HEK293 (cell line): ENCODE measurements at regions not wholly inside any gene's neighbourhood (a gene's known extent, or its start where the extent isn't known, plus 50 kb on each side); places are given as distances from the start of the nearest gene placed in this dataset.
A peak's percentile ranks its signal among the peaks of the same experiment; 100 is the strongest.

Experiments
- CTCF ChIA-PET: fragments of 350-600 bp; formaldehyde crosslinking; extraction: SDS; loops from one replicate; lab custom pipeline; 2021; ENCODE audit warnings: antibody characterized with exemption; lab: Yijun Ruan, JAX
- POLR2A ChIA-PET: fragments of 300-600 bp; formaldehyde crosslinking; extraction: SDS; loops from one replicate; lab custom pipeline; 2020; ENCODE audit warnings: antibody characterized with exemption, inconsistent platforms; lab: Yijun Ruan, JAX
- H3K27ac ChIP-seq: fragments of 200-500 bp; sonication (Bioruptor generic); 2 replicates; pipeline ENCODE4 v1.5.1; 2014; ENCODE audit warnings: low read depth, low read length, control low read depth, inconsistent platforms; ENCODE audit errors: extremely low read depth
- H3K36me3 ChIP-seq, 2 experiments: fragments of 200-500 bp in 1 of 2; sonication (Bioruptor generic) in 1 of 2; 1 replicate in 1 of 2; 2 replicates in 1 of 2; pipeline ENCODE4 v1.5.1; 2014 to 2017; ENCODE audit warnings: inconsistent platforms in 2 of 2, low read length in 2 of 2; ENCODE audit not compliant: control insufficient read depth in 2 of 2, insufficient read depth in 1 of 2
- H3K4me1 ChIP-seq: fragments of 200-500 bp; sonication (Bioruptor generic); 2 replicates; pipeline ENCODE4 v1.5.1; 2014; ENCODE audit warnings: mild to moderate bottlenecking, low read length, inconsistent platforms; ENCODE audit not compliant: control insufficient read depth, insufficient read depth
- H3K4me3 ChIP-seq: 2 replicates; pipeline ENCODE4 v1.5.1; 2011; ENCODE audit warnings: low read depth, mild to moderate bottlenecking, control low read depth, low read length, moderate library complexity
- H3K9me3 ChIP-seq: fragments of 200-500 bp; sonication (Bioruptor generic); 2 replicates; pipeline ENCODE4 v1.5.1; 2014; ENCODE audit warnings: low read depth, low read length, inconsistent platforms; ENCODE audit not compliant: control insufficient read depth, insufficient read depth
- EGR2 ChIP-seq: fragments of 450-650 bp; formaldehyde crosslinking; IDR thresholded peaks from 2 replicates; pipeline ENCODE4 v1.5.1; 2016; ENCODE audit warnings: low read depth, missing biosample characterization, missing genetic modification characterization
- KLF17 ChIP-seq: fragments of 450-650 bp; formaldehyde crosslinking; IDR thresholded peaks from 2 replicates; pipeline ENCODE4 v1.5.1; 2016; ENCODE audit warnings: missing biosample characterization, missing genetic modification characterization
- KLF8 ChIP-seq: fragments of 450-650 bp; formaldehyde crosslinking; IDR thresholded peaks from 2 replicates; pipeline ENCODE4 v1.5.1; 2016; ENCODE audit warnings: missing biosample characterization, missing genetic modification characterization
- PRDM10 ChIP-seq: fragments of 450-650 bp; formaldehyde crosslinking; IDR thresholded peaks from 2 replicates; pipeline ENCODE4 v1.5.1; 2016; ENCODE audit warnings: missing biosample characterization, missing genetic modification characterization
- ZBTB8A ChIP-seq: fragments of 450-650 bp; formaldehyde crosslinking; IDR thresholded peaks from 2 replicates; pipeline ENCODE4 v1.5.1; 2016; ENCODE audit warnings: missing biosample characterization, missing genetic modification characterization
- ZNF10 ChIP-seq: fragments of 450-650 bp; formaldehyde crosslinking; IDR thresholded peaks from 2 replicates; pipeline ENCODE4 v1.5.1; 2017; ENCODE audit warnings: missing biosample characterization, missing genetic modification characterization
- ZNF24 ChIP-seq: fragments of 450-650 bp; formaldehyde crosslinking; IDR thresholded peaks from 2 replicates; pipeline ENCODE4 v1.5.1; 2016; ENCODE audit warnings: missing biosample characterization, missing genetic modification characterization
- ZNF280C ChIP-seq: fragments of 450-650 bp; formaldehyde crosslinking; IDR thresholded peaks from 2 replicates; pipeline ENCODE4 v1.5.1; 2016; ENCODE audit warnings: missing biosample characterization, missing genetic modification characterization
- ZNF354C ChIP-seq: fragments of 450-650 bp; formaldehyde crosslinking; IDR thresholded peaks from 2 replicates; pipeline ENCODE4 v1.5.1; 2016; ENCODE audit warnings: missing biosample characterization, missing genetic modification characterization, low read depth, borderline replicate concordance
- ZNF473 ChIP-seq: fragments of 450-650 bp; formaldehyde crosslinking; IDR thresholded peaks from 2 replicates; pipeline ENCODE4 v1.5.1; 2017; ENCODE audit warnings: missing biosample characterization, missing genetic modification characterization
- ZNF48 ChIP-seq: fragments of 450-650 bp; formaldehyde crosslinking; IDR thresholded peaks from 2 replicates; pipeline ENCODE4 v1.5.1; 2016; ENCODE audit warnings: missing biosample characterization, missing genetic modification characterization
- ZNF501 ChIP-seq: fragments of 450-650 bp; formaldehyde crosslinking; IDR thresholded peaks from 2 replicates; pipeline ENCODE4 v1.5.1; 2016; ENCODE audit warnings: missing biosample characterization, missing genetic modification characterization
- ZNF623 ChIP-seq: fragments of 450-650 bp; formaldehyde crosslinking; IDR thresholded peaks from 2 replicates; pipeline ENCODE4 v1.5.1; 2016; ENCODE audit warnings: missing biosample characterization, missing genetic modification characterization
- ZNF626 ChIP-seq: fragments of 450-650 bp; sonication (Bioruptor Pico); formaldehyde crosslinking; IDR thresholded peaks from 2 replicates; pipeline ENCODE4 v1.5.1; 2018; ENCODE audit warnings: missing biosample characterization, missing genetic modification characterization, inconsistent platforms
- ZNF76 ChIP-seq: fragments of 450-650 bp; formaldehyde crosslinking; IDR thresholded peaks from 2 replicates; pipeline ENCODE4; 2016; ENCODE audit warnings: low read depth, missing biosample characterization, missing genetic modification characterization, borderline replicate concordance
- ZNF776 ChIP-seq: fragments of 450-650 bp; formaldehyde crosslinking; IDR thresholded peaks from 2 replicates; pipeline ENCODE4 v1.5.0; 2017; ENCODE audit warnings: missing biosample characterization, missing genetic modification characterization, borderline replicate concordance
- ZNF791 ChIP-seq: fragments of 450-650 bp; formaldehyde crosslinking; IDR thresholded peaks from 2 replicates; pipeline ENCODE4 v1.5.1; 2016; ENCODE audit warnings: missing biosample characterization, missing genetic modification characterization

GRCh38 chr2:149908726-149909683 lies 321.4 kb upstream of the MMADHC start:
- TF ChIP-seq ZNF473 (tag by site-specific recombination) = no peak
- no peak for TF ChIP-seq ZNF24 (tag by site-specific recombination)
- no peak for TF ChIP-seq ZBTB8A
- no peak for TF ChIP-seq KLF8 (tag by site-specific recombination)
- no peak for TF ChIP-seq ZNF626 (tag by site-specific recombination)
- no peak for TF ChIP-seq ZNF280C (tag by site-specific recombination)
- TF ChIP-seq ZNF791 = no peak
- no peak for TF ChIP-seq KLF17
- TF ChIP-seq PRDM10 (tag by site-specific recombination) = peak; percentile 77
- TF ChIP-seq ZNF776 = no peak
- TF ChIP-seq ZNF48 = no peak
- no peak for TF ChIP-seq EGR2 (tag by site-specific recombination)
- TF ChIP-seq ZNF354C (tag by site-specific recombination) = no peak
- peak; percentile 63; the same call in 1 of the 2 replicates for TF ChIP-seq ZNF10 (tag by site-specific recombination)
- TF ChIP-seq, all 188 proteins: peak for 2
- Histone ChIP-seq H3K27ac (no peak overlapping the region), H3K4me1 (peaks cover 5% of the 10 kb centered on the region; the same call in 1 of the 2 replicates), H3K9me3 (no peaks in the 10 kb centered on the region), H3K4me3 (no peak overlapping the region), H3K36me3 (no peaks in the 10 kb centered on the region)
- ChIA-PET CTCF (interaction anchor here (0.6 kb wide), 1 partner anchor 29 kb away, joined by 4 read pairs; no protein-coding TSS in a partner anchor), POLR2A (no interaction called here)

- H3K36me3 ChIP-seq = no peaks in the 10 kb centered on the region
- peaks cover 5% of the 10 kb centered on the region; the same call in 1 of the 2 replicates for H3K4me1 ChIP-seq
- H3K27ac ChIP-seq = no peak overlapping the region
- no peak overlapping the region for H3K4me3 ChIP-seq
- CTCF ChIA-PET = no interaction called here
- POLR2A ChIA-PET = no interaction called here
- no peaks in the 10 kb centered on the region for H3K9me3 ChIP-seq
- TF ChIP-seq ZNF623 = no peak
- no peak for TF ChIP-seq ZNF501 (tag by site-specific recombination)
- no peak for TF ChIP-seq ZNF354C (tag by site-specific recombination)
- no peak for TF ChIP-seq PRDM10 (tag by site-specific recombination)
- no peak for TF ChIP-seq ZNF76 (tag by site-specific recombination)
Observed at GRCh38 chr2:149906886-149907285, 319.3 kb upstream of the MMADHC start.
